HG02642 (cell line): ENCODE measurements at regions not wholly inside any gene's neighbourhood (a gene's known extent, or its start where the extent isn't known, plus 50 kb on each side); places are given as distances from the start of the nearest gene placed in this dataset.

Experiments used
- ATAC-seq: cut with Tn5 transposase; IDR thresholded peaks from one replicate; pipeline ENCODE4 v1.9.1; 2021; ENCODE audit warnings: mild to moderate bottlenecking; ENCODE audit not compliant: unreplicated experiment, poor library complexity

GRCh38 chr9:20065046-20065445, 276.2 kb upstream of the SLC24A2 start:
- ATAC-seq = no peak

GRCh38 chr9:20054734-20055133, 265.9 kb upstream of the SLC24A2 start:
- no peak for ATAC-seq

GRCh38 chr9:20048985-20049384, 260.1 kb upstream of the SLC24A2 start:
- ATAC-seq = no peak

GRCh38 chr9:20048437-20048836, 259.6 kb upstream of the SLC24A2 start:
- no peak for ATAC-seq

GRCh38 chr9:20044686-20045085, 255.8 kb upstream of the SLC24A2 start:
- ATAC-seq = no peak

GRCh38 chr9:20043461-20043860, 254.6 kb upstream of the SLC24A2 start:
- peak; percentile 43 for ATAC-seq

- peak; percentile 62 for ATAC-seq
Measured at GRCh38 chr9:20043035-20043434, 254.2 kb upstream of the SLC24A2 start.

GRCh38 chr9:20042128-20042711, 253.4 kb upstream of the SLC24A2 start:
- no peak for ATAC-seq

GRCh38 chr9:20041697-20042081, 252.9 kb upstream of the SLC24A2 start:
- ATAC-seq = no peak

- ATAC-seq = no peak
Measured at GRCh38 chr9:20040991-20041696, 252.3 kb upstream of the SLC24A2 start.

GRCh38 chr9:20037699-20038098, 248.9 kb upstream of the SLC24A2 start:
- no peak for ATAC-seq

GRCh38 chr9:20033511-20033910, 244.7 kb upstream of the SLC24A2 start:
- no peak for ATAC-seq

GRCh38 chr9:20032413-20033006, 243.7 kb upstream of the SLC24A2 start:
- no peak for ATAC-seq

- ATAC-seq = no peak
Measured at GRCh38 chr9:20031836-20032235, 243.0 kb upstream of the SLC24A2 start.

- ATAC-seq = no peak
Measured at GRCh38 chr9:20030671-20031070, 241.8 kb upstream of the SLC24A2 start.

GRCh38 chr9:20030221-20030620, 241.4 kb upstream of the SLC24A2 start:
- no peak for ATAC-seq

- no peak for ATAC-seq
Measured at GRCh38 chr9:20028849-20029231, 240.0 kb upstream of the SLC24A2 start.

- no peak for ATAC-seq
Measured at GRCh38 chr9:20028192-20028848, 239.5 kb upstream of the SLC24A2 start.

GRCh38 chr9:20023961-20024571, 235.2 kb upstream of the SLC24A2 start:
- ATAC-seq = no peak

GRCh38 chr9:20023210-20023905, 234.5 kb upstream of the SLC24A2 start:
- no peak for ATAC-seq
